Fibroblast of lung (primary cell): ENCODE measurements at regions not wholly inside any gene's neighbourhood (a gene's known extent, or its start where the extent isn't known, plus 50 kb on each side); places are given as distances from the start of the nearest gene placed in this dataset.

Experiments used
- DNase-seq, 2 donors: peaks; one replicate each; pipeline versions ENCODE4 v3.0.0 to v3.0.0-alpha.2; 2010; ENCODE audit warnings: low read depth in 2 of 2
- H2AFZ ChIP-seq: 2 replicates; pipeline ENCODE4 v1.5.1; 2012; ENCODE audit warnings: low read length, control low read depth, inconsistent platforms
- H3K27ac ChIP-seq: 2 replicates; pipeline ENCODE4 v1.5.1; 2011; ENCODE audit warnings: low read length, control low read depth; ENCODE audit not compliant: insufficient read depth
- H3K27me3 ChIP-seq: 2 replicates; pipeline ENCODE4 v1.5.1; 2011; ENCODE audit warnings: mild to moderate bottlenecking, low read length; ENCODE audit not compliant: control insufficient read depth, insufficient read depth
- H3K36me3 ChIP-seq: 2 replicates; pipeline ENCODE4 v1.5.1; 2011; ENCODE audit warnings: low read length; ENCODE audit not compliant: control insufficient read depth, insufficient read depth
- H3K4me1 ChIP-seq: 2 replicates; pipeline ENCODE4 v1.5.1; 2011; ENCODE audit warnings: low read length; ENCODE audit not compliant: control insufficient read depth, insufficient read depth; ENCODE audit errors: extremely low read depth
- H3K4me2 ChIP-seq: 2 replicates; pipeline ENCODE4 v1.5.1; 2011; ENCODE audit warnings: low read length, control low read depth; ENCODE audit not compliant: insufficient read depth; ENCODE audit errors: extremely low read depth
- H3K4me3 ChIP-seq, 4 experiments: fragments of 200-600 bp in 1 of 4; sonication (generic) in 1 of 4; replicated peaks in 1 of 4; 2 replicates each; pipeline ENCODE4 v1.5.1; 2011 to 2016; ENCODE audit warnings: low read length in 4 of 4, low read depth in 3 of 4, mild to moderate bottlenecking in 3 of 4, control low read depth in 2 of 4, inconsistent platforms in 1 of 4, mixed read lengths in 1 of 4; ENCODE audit not compliant: insufficient read depth in 1 of 4; ENCODE audit errors: control extremely low read depth in 1 of 4
- H3K79me2 ChIP-seq: 2 replicates; pipeline ENCODE4 v1.5.1; 2012; ENCODE audit warnings: mild to moderate bottlenecking, low read length, inconsistent platforms; ENCODE audit not compliant: control insufficient read depth, insufficient read depth
- H3K9ac ChIP-seq: 2 replicates; pipeline ENCODE4 v1.5.1; 2011; ENCODE audit warnings: mild to moderate bottlenecking, low read length, control low read depth; ENCODE audit not compliant: insufficient read depth
- H3K9me3 ChIP-seq: 2 replicates; pipeline ENCODE4 v1.5.1; 2012; ENCODE audit warnings: low read depth, low read length; ENCODE audit not compliant: control insufficient read depth, insufficient read depth
- H4K20me1 ChIP-seq: 2 replicates; pipeline ENCODE4 v1.5.1; 2011; ENCODE audit warnings: low read length; ENCODE audit not compliant: control insufficient read depth, insufficient read depth; ENCODE audit errors: extremely low read depth
- CTCF ChIP-seq, 2 donors: IDR thresholded peaks in 1 of 2; conservative IDR thresholded peaks in 1 of 2; 1 replicate in 1 of 2; 2 replicates in 1 of 2; pipeline ENCODE4 v1.5.1; 2011 to 2012; ENCODE audit warnings: low read length in 2 of 2, control low read depth in 1 of 2, inconsistent platforms in 1 of 2, low read depth in 1 of 2, mild to moderate bottlenecking in 1 of 2
- EZH2 ChIP-seq: IDR thresholded peaks from 2 replicates; pipeline ENCODE4 v1.5.1; 2012; ENCODE audit warnings: low read length, control low read depth, mild to moderate bottlenecking; ENCODE audit errors: missing control alignments

- H3K4me2 ChIP-seq, result no peak overlapping the region
- H3K4me3 ChIP-seq, result no peak overlapping the region
- no peaks in the 10 kb centered on the region for H3K4me1 ChIP-seq
- H3K36me3 ChIP-seq, result no peaks in the 10 kb centered on the region
- DNase-seq, result no peak
- H3K9me3 ChIP-seq, result no peaks in the 10 kb centered on the region
- no peaks in the 10 kb centered on the region for H4K20me1 ChIP-seq
- H3K27me3 ChIP-seq, result no peaks in the 10 kb centered on the region
- H3K27ac ChIP-seq, result no peak overlapping the region
- TF ChIP-seq CTCF (conservative IDR thresholded peaks at IDR 0.05 in 1 of 2, IDR thresholded peaks at IDR 0.05 in 1 of 2; ENCODE audit: low read depth in 1 of 2, low read length in 2 of 2) (no peak), EZH2 (no peak)
- no peak overlapping the region for H2AFZ ChIP-seq
- H3K9ac ChIP-seq, result no peak overlapping the region
- no peaks in the 10 kb centered on the region for H3K79me2 ChIP-seq
Measured at GRCh38 chr9:85432599-85432998, 309.2 kb downstream of the AGTPBP1 start.

GRCh38 chr9:85431339-85432102, 310.2 kb downstream of the AGTPBP1 start:
- Histone ChIP-seq H3K9me3 (no peaks in the 10 kb centered on the region), H3K27ac (no peak overlapping the region), H3K9ac (no peak overlapping the region), H3K36me3 (no peaks in the 10 kb centered on the region), H3K4me1 (no peaks in the 10 kb centered on the region), H3K27me3 (no peaks in the 10 kb centered on the region), H3K4me2 (no peak overlapping the region), H3K4me3 (no peak overlapping the region), H3K79me2 (no peaks in the 10 kb centered on the region), H2AFZ (no peak overlapping the region), H4K20me1 (no peaks in the 10 kb centered on the region)
- TF ChIP-seq EZH2 (no peak), CTCF (conservative IDR thresholded peaks at IDR 0.05 in 1 of 2, IDR thresholded peaks at IDR 0.05 in 1 of 2; ENCODE audit: low read depth in 1 of 2, low read length in 2 of 2) (no peak)
- DNase-seq, result peak in 1 of 2 donors; percentile 75

- H3K27me3 ChIP-seq, result no peaks in the 10 kb centered on the region
- H2AFZ ChIP-seq, result no peak overlapping the region
- H3K4me1 ChIP-seq, result no peaks in the 10 kb centered on the region
- no peaks in the 10 kb centered on the region for H4K20me1 ChIP-seq
- no peaks in the 10 kb centered on the region for H3K9me3 ChIP-seq
- no peak for TF ChIP-seq CTCF (conservative IDR thresholded peaks at IDR 0.05 in 1 of 2, IDR thresholded peaks at IDR 0.05 in 1 of 2; ENCODE audit: low read depth in 1 of 2, low read length in 2 of 2)
- no peak for TF ChIP-seq EZH2
- H3K36me3 ChIP-seq, result no peaks in the 10 kb centered on the region
- H3K4me3 ChIP-seq, result no peak overlapping the region
- no peak overlapping the region for H3K4me2 ChIP-seq
- H3K9ac ChIP-seq, result no peak overlapping the region
- H3K27ac ChIP-seq, result no peak overlapping the region
- peak in 1 of 2 donors; percentile 23 for DNase-seq
- H3K79me2 ChIP-seq, result no peaks in the 10 kb centered on the region
Measured at GRCh38 chr9:85430659-85431338, 311.0 kb downstream of the AGTPBP1 start.
